HG02763 (cell line): ENCODE measurements at regions not wholly inside any gene's neighbourhood (a gene's known extent, or its start where the extent isn't known, plus 50 kb on each side); places are given as distances from the start of the nearest gene placed in this dataset.

Experiments used
- ATAC-seq: cut with Tn5 transposase; IDR thresholded peaks from one replicate; pipeline ENCODE4 v1.9.1; 2021; ENCODE audit warnings: mild to moderate bottlenecking, moderate library complexity; ENCODE audit not compliant: unreplicated experiment

GRCh38 chr4:22986881-22987280 is 294.1 kb downstream of the GBA3 start:
- no peak for ATAC-seq

GRCh38 chr4:22986262-22986661 is 293.5 kb downstream of the GBA3 start:
- no peak for ATAC-seq

GRCh38 chr4:22984390-22984789 is 291.7 kb downstream of the GBA3 start:
- ATAC-seq = no peak

- no peak for ATAC-seq
Measured at GRCh38 chr4:22978656-22979055, 285.9 kb downstream of the GBA3 start.

- ATAC-seq = no peak
Measured at GRCh38 chr4:22970665-22971064, 277.9 kb downstream of the GBA3 start.

GRCh38 chr4:22969287-22969896 is 276.7 kb downstream of the GBA3 start:
- ATAC-seq = no peak

- no peak for ATAC-seq
Measured at GRCh38 chr4:22962295-22962694, 269.6 kb downstream of the GBA3 start.

GRCh38 chr4:22959483-22959882 is 266.7 kb downstream of the GBA3 start:
- ATAC-seq = no peak

GRCh38 chr4:22957774-22958309 is 265.1 kb downstream of the GBA3 start:
- no peak for ATAC-seq

GRCh38 chr4:22949161-22949855 is 256.6 kb downstream of the GBA3 start:
- ATAC-seq = no peak

GRCh38 chr4:22947851-22948250 is 255.1 kb downstream of the GBA3 start:
- no peak for ATAC-seq

GRCh38 chr4:22942920-22943559 is 250.3 kb downstream of the GBA3 start:
- ATAC-seq = no peak

- no peak for ATAC-seq
Measured at GRCh38 chr4:22941688-22942375, 249.1 kb downstream of the GBA3 start.

- ATAC-seq = no peak
Measured at GRCh38 chr4:22932326-22932725, 239.6 kb downstream of the GBA3 start.

- no peak for ATAC-seq
Measured at GRCh38 chr4:22922426-22922825, 229.7 kb downstream of the GBA3 start.

- ATAC-seq = no peak
Measured at GRCh38 chr4:22921936-22922335, 229.2 kb downstream of the GBA3 start.

GRCh38 chr4:22911285-22911684 is 218.5 kb downstream of the GBA3 start:
- no peak for ATAC-seq

- no peak for ATAC-seq
Measured at GRCh38 chr4:22910200-22910599, 217.5 kb downstream of the GBA3 start.

GRCh38 chr4:22906045-22906444 is 213.3 kb downstream of the GBA3 start:
- ATAC-seq = no peak

- ATAC-seq = no peak
Measured at GRCh38 chr4:22903913-22904312, 211.2 kb downstream of the GBA3 start.

GRCh38 chr4:22901631-22902030 is 208.9 kb downstream of the GBA3 start:
- no peak for ATAC-seq
